AML-193 (cell line): ENCODE measurements at regions not wholly inside any gene's neighbourhood (a gene's known extent, or its start where the extent isn't known, plus 50 kb on each side); places are given as distances from the start of the nearest gene placed in this dataset.

Experiments
- DNase-seq, 2 experiments: peaks; one replicate each; lab custom pipeline; 2025; lab: John Stamatoyannopoulos, UW

DNA sequence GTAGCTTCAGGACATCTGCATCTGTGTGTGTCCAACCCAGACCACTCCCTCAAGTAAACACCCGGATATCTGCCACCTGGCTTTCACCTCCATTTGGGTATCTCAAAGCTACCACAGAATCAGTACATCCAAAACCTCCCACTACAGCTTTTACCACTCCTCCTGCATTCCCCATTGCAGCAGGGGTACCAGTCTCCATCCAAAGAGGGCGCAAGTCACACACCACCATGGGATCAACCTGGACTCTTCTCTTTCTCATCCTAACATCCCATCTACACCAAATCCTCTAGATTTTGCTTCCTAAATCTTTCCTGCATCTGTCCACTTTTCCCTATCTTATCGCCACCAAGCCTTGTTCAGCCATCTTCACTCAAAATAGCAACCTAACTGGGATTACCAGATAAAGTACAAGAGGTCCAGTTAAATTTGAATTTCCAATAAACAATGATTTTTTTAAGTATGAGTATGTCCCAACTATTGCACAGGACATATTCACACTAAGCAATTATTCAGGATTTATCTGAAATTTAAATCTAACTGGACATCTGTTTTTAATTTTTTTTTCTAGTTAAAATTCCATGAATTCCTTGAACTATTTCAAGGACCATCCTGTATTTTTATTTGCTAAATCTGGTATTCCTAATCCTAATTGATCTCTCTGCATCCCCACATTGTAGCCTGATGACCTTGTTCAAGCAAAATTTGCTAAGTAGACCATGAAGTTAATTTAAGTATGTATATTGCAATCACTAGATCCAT, 164.3 kb upstream of the MLN start:
- no peak for DNase-seq

- no peak for DNase-seq
These were observed 163.5 kb upstream of the MLN start for GRCh38 chr6:33967265-33967767.

GRCh38 chr6:33966536-33966935, 162.7 kb upstream of the MLN start:
- DNase-seq = no peak

DNA sequence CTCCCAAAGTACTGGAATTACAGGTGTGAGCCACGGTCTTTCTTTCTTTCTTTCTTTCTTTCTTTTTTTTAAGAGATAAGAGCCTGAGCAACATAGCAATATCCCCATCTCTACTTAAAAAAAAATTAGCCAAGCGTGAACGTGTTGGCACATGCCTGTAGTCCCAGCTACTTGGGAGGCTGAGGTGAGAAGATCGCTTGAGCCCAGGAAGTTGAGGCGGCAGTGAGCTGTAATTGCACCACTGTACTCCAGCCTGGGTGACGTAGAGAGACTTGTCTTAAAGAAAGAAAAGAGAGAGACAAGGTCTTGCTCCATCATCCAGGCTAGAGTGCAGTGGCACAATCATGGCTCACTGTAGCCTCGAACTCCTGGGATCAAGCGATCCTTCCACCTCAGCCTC, 162.0 kb upstream of the MLN start:
- DNase-seq = no peak

- DNase-seq = no peak
These were observed 160.6 kb upstream of the MLN start for GRCh38 chr6:33964387-33964786.

DNA sequence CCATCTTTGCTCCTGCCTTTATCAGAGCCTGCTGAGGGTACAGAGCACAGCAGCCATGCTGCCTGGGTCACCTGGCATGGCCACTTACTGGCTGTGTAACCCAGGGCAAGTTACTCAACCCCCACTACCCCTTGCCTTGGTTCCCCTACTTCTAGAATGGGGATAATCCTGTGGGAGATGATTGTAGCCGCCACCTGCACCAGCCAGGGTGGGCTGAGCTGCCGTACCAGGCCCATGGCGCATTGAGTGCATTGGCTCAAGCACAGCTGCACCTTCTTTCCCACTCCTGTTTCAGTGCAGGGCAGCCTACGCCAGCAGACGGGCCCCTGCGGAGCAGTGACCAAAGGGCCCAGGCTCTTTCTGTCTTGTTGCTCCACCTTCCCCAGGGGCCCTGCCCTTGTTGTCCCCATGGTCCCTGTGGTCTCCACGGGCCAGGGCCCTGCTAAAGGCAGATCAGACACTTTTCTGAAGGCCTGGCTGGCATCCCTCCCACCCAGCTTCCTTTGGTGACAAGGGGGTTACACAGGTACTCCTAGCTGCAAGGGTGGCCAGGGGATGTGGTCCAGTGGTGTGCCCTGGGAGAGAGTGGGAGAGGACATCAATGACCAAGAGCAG, 159.4 kb upstream of the MLN start:
- no peak for DNase-seq

- DNase-seq = no peak
These were observed 158.6 kb upstream of the MLN start for GRCh38 chr6:33962246-33963027.

GRCh38 chr6:33961691-33962090, 157.9 kb upstream of the MLN start:
- no peak for DNase-seq

DNA sequence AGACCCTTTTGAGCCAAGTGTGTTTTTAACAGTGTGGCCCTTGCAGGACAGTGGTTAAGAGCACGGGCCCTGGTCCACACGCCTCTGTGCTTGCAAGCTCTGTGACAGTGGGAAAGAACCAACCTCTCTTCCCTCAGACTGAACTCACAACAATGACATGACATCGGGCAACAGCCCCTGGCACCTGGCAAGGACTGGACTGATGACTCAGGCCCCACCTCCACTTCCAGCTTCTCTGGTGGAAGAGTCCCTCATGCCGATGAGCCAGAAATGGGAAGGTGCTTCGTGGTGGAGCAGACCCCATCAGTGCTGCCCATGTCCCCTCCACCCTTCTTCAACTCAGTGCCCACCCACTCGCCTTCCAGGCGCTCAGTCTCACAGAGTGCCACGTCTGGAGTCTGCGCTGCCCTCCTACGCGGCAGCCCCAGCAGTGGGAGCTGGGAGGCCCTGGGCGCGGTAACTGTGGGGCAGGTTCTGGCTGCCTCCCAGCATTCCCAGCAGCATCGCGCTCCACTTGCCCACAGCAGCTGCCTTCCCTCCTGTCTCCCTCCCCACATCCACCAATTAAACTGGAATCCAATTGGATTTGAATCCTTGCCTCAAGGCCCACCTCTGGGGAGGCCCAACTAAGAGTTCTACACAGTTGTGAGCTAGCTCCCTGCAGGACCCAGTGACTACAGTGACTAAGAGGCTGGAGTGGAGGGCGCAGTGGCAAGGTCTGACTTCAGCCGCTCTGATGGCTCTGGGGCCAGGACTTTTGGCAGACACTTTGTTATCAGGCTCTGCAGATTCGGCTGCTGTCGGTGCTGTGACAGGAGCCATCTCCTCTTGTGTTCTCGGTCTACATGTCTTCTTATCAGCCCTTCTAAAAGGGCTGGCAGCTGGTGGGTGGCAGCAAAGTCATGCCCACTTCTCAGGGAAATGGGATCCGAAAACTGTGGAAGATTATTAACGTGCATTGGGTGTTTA, 156.8 kb upstream of the MLN start:
- DNase-seq = no peak

- no peak for DNase-seq
These were observed 156.0 kb upstream of the MLN start for GRCh38 chr6:33959661-33960344.

DNA sequence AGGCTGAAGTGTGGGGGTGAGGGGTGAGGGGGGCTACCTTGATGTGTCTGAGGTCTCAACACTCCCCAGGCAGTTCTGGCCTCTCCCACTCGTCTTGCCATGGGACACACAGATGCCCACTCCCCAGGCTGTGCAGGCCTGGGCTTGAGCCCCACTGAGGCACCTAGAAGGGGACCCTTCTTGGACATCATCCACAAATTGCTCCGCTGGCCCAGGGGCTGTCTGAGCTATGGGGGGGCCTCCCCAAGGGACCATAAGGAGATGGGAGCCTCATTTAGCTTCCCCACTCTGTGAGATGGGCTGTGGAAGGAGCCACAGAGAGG, 155.5 kb upstream of the MLN start:
- DNase-seq = no peak

DNA sequence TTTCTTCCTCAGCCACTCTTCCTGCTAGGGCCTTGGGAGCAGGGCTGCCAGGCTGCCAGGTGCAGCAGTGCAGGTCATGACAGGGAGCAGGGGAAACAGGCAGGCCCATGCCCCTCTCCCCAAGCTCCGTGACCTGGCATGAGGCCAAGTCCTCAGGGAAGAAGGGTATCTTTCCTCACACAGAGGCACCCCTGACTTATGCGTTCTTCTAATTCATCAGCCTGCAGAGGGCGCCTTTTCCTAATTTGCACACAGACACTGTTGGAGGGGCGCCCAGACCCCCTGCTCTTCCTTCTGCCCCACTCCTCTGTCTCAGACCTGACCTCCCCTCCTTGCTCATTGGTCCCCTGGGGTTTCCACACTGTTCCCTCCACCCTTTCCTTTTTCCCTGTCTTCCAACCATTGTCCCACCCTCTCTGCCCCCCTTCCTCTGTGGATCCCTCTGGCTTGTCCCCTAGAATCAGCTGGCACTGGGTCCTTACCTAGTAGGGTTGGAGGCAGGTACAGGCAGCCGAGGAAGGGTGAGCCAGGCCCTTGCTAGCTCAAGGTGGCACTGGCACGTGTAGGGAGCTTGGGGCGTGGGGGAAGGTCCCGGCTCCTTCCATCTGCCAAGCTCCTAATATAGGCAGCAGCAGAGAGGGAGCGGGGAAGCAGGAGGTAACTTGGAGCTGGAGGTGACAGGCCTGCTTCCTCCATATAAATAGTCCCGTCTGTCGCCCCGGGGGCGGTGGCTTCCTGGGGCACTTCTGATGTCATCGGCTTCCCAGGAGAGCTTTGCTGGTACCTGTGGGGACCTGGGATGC, 154.9 kb upstream of the MLN start:
- DNase-seq = no peak

- DNase-seq = no peak
These were observed 154.2 kb upstream of the MLN start for GRCh38 chr6:33957892-33958525.

DNA sequence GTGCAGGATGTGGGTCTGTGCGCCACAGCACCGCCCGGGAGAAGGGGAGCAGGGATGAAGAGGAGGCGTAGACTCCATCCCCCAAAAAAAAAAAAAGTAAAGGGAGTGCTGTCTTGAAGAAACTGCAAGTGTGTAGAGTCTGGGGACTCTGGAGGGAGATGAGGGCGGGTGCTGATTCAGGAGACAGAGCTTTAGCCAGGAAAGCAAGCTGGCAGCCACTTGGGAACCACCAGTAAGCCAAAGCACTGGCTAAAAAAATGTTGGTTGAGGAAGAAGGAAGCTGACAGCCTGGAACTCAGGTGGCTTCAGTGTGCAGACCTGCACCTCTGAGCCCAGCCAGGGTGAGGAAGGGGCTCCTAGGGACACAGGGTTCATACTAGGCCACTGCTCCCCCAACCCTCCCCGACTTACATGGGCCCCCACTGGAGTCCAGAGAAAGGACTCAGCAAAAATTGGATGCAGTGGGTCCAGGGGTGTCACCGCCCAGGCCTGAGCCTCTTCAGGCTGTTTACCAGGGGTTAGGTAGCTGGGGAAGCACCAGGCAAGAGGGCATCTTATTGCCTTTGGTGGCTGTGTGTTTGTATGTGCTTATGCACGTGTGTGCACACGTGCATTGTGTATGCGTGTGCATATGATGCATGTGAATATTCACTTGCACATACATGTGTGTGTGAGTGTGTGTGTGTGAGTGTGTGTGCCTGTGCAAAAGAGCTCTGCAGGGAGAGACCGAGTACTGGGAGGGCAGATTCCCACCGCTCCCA, 153.5 kb upstream of the MLN start:
- DNase-seq = no peak

- no peak for DNase-seq
These were observed 152.4 kb upstream of the MLN start for GRCh38 chr6:33956206-33956605.

GRCh38 chr6:33955566-33955965, 151.8 kb upstream of the MLN start:
- DNase-seq = no peak

DNA sequence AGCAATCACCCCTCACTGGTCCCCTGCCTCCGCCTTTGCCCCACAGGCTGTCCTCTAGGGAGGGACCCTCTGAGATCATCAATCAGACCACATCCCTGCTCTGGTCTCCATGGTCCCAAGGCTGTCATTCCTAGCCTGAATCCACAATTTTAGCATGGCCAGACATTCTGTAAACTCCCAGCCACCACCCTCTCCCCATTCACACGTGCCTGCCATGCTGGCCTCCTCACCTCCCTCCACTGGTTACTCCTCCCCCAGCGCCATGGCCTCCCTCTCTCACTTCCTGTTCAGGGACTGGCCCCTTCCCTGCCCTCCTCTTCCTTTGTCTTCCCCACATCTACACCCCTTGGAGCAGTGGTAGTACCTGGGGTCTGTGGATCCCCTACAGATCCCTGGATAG, 150.7 kb upstream of the MLN start:
- no peak for DNase-seq

GRCh38 chr6:33953171-33953570, 149.4 kb upstream of the MLN start:
- no peak for DNase-seq

GRCh38 chr6:33952016-33952415, 148.2 kb upstream of the MLN start:
- DNase-seq = no peak
